Hepatocyte (in vitro differentiated cells): ENCODE measurements at regions not wholly inside any gene's neighbourhood (a gene's known extent, or its start where the extent isn't known, plus 50 kb on each side); places are given as distances from the start of the nearest gene placed in this dataset.
A peak's percentile ranks its signal among the peaks of the same experiment; 100 is the strongest.

Experiments
- DNase-seq: peaks from one replicate; pipeline ENCODE4 v3.0.0-alpha.2; 2016; ENCODE audit warnings: low spot score
- H2AFZ ChIP-seq: fragments of 200-600 bp; sonication (generic); 2 replicates; pipeline ENCODE4 v1.6.0; 2016; ENCODE audit warnings: antibody characterized with exemption, mild to moderate bottlenecking
- H3K27ac ChIP-seq: fragments of 200-600 bp; sonication (generic); 2 replicates; pipeline ENCODE4 v1.5.1; 2016; ENCODE audit warnings: mild to moderate bottlenecking
- H3K27me3 ChIP-seq: fragments of 200-600 bp; sonication (generic); 2 replicates; pipeline ENCODE4 v1.6.1; 2016
- H3K36me3 ChIP-seq: fragments of 200-600 bp; sonication (generic); replicated peaks from 2 replicates; pipeline ENCODE4 v1.5.1; 2016; ENCODE audit warnings: low read depth; ENCODE audit not compliant: insufficient read depth
- H3K4me1 ChIP-seq: fragments of 200-600 bp; sonication (generic); 2 replicates; pipeline ENCODE4 v1.5.1; 2016; ENCODE audit warnings: mild to moderate bottlenecking, moderate library complexity; ENCODE audit not compliant: insufficient read depth
- H3K4me2 ChIP-seq: fragments of 200-600 bp; sonication (generic); 2 replicates; pipeline ENCODE4 v1.6.0; 2016
- H3K4me3 ChIP-seq: fragments of 200-600 bp; sonication (generic); 2 replicates; pipeline ENCODE4 v1.5.1; 2016; ENCODE audit warnings: mild to moderate bottlenecking
- H3K79me2 ChIP-seq: fragments of 200-600 bp; sonication (generic); 2 replicates; pipeline ENCODE4 v1.6.0; 2017; ENCODE audit warnings: mild to moderate bottlenecking
- H3K9me2 ChIP-seq: fragments of 200-600 bp; sonication (generic); replicated peaks from 2 replicates; pipeline ENCODE4 v1.6.0; 2017; ENCODE audit warnings: mild to moderate bottlenecking; ENCODE audit not compliant: insufficient read depth
- H3K9me3 ChIP-seq: fragments of 200-600 bp; sonication (generic); 2 replicates; pipeline ENCODE4 v1.5.1; 2016; ENCODE audit warnings: low read depth, mild to moderate bottlenecking
- H4K20me1 ChIP-seq: fragments of 200-600 bp; sonication (generic); 2 replicates; pipeline ENCODE4 v1.6.0; 2016; ENCODE audit warnings: mild to moderate bottlenecking; ENCODE audit not compliant: insufficient read depth, poor library complexity, severe bottlenecking
- CTCF ChIP-seq: fragments of 200-600 bp; sonication (generic); IDR thresholded peaks from 2 replicates; pipeline ENCODE4 v1.5.1; 2016; ENCODE audit warnings: antibody characterized with exemption, mild to moderate bottlenecking; ENCODE audit not compliant: poor library complexity
- EZH2 ChIP-seq: fragments of 200-600 bp; sonication (generic); IDR thresholded peaks from 2 replicates; pipeline ENCODE4 v1.6.1; 2016; ENCODE audit warnings: antibody characterized with exemption, mild to moderate bottlenecking, borderline replicate concordance
- EZH2phosphoT487 ChIP-seq: fragments of 200-600 bp; sonication (generic); IDR thresholded peaks from one replicate; pipeline ENCODE4 v1.6.1; 2018; ENCODE audit warnings: antibody characterized with exemption, mild to moderate bottlenecking, low read depth, moderate library complexity; ENCODE audit not compliant: unreplicated experiment, severe bottlenecking
- WGBS: methylation state at CpG from one replicate; pipeline ENCODE4 v1.1.6; 2016; ENCODE audit warnings: low lambda C conversion rate; ENCODE audit errors: missing lambda C conversion rate; 5-methylcytosine and 5-hydroxymethylcytosine counted together

- no peaks in the 10 kb centered on the region for H3K9me3 ChIP-seq
- 89% methylated on average over 2 of the region's 2 CpGs for WGBS
- no peaks in the 10 kb centered on the region for H3K79me2 ChIP-seq
- no peak overlapping the region for H2AFZ ChIP-seq
- DNase-seq = no peak
- no peaks in the 10 kb centered on the region for H3K4me1 ChIP-seq
- no peak overlapping the region for H3K4me3 ChIP-seq
- no peak overlapping the region for H3K27ac ChIP-seq
- no peaks in the 10 kb centered on the region for H3K27me3 ChIP-seq
- no peaks in the 10 kb centered on the region for H3K9me2 ChIP-seq
- H4K20me1 ChIP-seq = no peaks in the 10 kb centered on the region
- no peak overlapping the region for H3K4me2 ChIP-seq
- TF ChIP-seq EZH2 (no peak), CTCF (no peak), EZH2phosphoT487 (no peak)
- no peaks in the 10 kb centered on the region for H3K36me3 ChIP-seq
Measured at GRCh38 chr1:188700116-188700515, 1777.5 kb downstream of the BRINP3 start.

GRCh38 chr1:188706742-188707141, 1770.9 kb downstream of the BRINP3 start:
- no peak overlapping the region for H2AFZ ChIP-seq
- no peaks in the 10 kb centered on the region for H3K27me3 ChIP-seq
- no peaks in the 10 kb centered on the region for H3K36me3 ChIP-seq
- TF ChIP-seq EZH2 = no peak
- TF ChIP-seq CTCF = no peak
- TF ChIP-seq EZH2phosphoT487 = no peak
- H3K9me3 ChIP-seq = no peaks in the 10 kb centered on the region
- 73% methylated on average over 4 of the region's 4 CpGs for whole genome bisulfite sequencing
- H3K79me2 ChIP-seq = no peaks in the 10 kb centered on the region
- H3K27ac ChIP-seq = no peak overlapping the region
- no peaks in the 10 kb centered on the region for H4K20me1 ChIP-seq
- H3K4me3 ChIP-seq = no peak overlapping the region
- H3K4me1 ChIP-seq = no peaks in the 10 kb centered on the region
- no peak overlapping the region for H3K4me2 ChIP-seq
- H3K9me2 ChIP-seq = no peaks in the 10 kb centered on the region
- DNase-seq = peak; percentile 6

DNA sequence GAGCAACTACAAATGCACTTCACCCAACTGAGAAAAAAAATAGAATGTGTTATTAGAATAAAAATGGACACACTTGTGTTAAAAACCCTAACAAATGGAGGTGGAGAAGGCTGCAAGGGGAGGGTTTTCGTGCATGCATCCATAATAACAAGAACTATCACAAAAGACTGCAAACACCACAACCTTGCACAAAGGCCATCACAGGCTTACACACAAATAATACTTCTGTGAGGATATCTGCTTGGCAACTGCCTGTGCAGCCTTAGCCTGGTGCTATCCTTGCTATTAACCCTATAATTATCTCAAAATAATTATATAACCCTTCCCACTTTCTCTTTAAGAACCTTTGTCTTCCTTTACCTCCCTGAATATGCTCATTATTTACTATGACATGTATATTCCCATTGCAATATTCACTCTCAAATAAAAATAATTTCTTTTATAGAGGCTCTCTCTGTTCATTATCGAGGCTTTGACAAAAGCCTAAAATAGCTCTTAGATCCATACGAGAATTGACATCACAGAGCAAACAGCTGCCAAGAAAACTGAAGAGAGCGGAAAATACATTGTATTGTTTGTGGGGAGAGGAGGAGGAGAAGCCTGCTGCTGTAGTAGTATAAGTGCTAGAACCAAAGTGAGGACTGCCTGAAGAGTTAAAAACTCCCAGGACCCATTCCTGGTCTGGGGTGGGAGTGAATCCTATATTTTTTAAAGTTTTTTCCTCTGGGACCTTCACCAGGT, 1768.7 kb downstream of the BRINP3 start:
- Histone ChIP-seq H3K27me3 (no peaks in the 10 kb centered on the region), H3K27ac (no peak overlapping the region), H2AFZ (no peak overlapping the region), H3K4me2 (no peak overlapping the region), H3K9me3 (no peaks in the 10 kb centered on the region), H3K4me1 (no peaks in the 10 kb centered on the region), H3K4me3 (no peak overlapping the region), H4K20me1 (no peaks in the 10 kb centered on the region), H3K79me2 (no peaks in the 10 kb centered on the region), H3K9me2 (no peaks in the 10 kb centered on the region), H3K36me3 (no peaks in the 10 kb centered on the region)
- 78% methylated on average over 4 of the region's 4 CpGs for WGBS
- TF ChIP-seq EZH2phosphoT487 (no peak), EZH2 (no peak), CTCF (no peak)
- no peak for DNase-seq
